ENCODE measurements at regions not wholly inside any gene's neighbourhood (a gene's known extent, or its start where the extent isn't known, plus 50 kb on each side); places are given as distances from the start of the nearest gene placed in this dataset.
"Not testable (repeated sequence)": the region's sequence is repeated elsewhere in the genome, so short reads cannot be mapped to it uniquely, and the experiment has no call there.

DNA sequence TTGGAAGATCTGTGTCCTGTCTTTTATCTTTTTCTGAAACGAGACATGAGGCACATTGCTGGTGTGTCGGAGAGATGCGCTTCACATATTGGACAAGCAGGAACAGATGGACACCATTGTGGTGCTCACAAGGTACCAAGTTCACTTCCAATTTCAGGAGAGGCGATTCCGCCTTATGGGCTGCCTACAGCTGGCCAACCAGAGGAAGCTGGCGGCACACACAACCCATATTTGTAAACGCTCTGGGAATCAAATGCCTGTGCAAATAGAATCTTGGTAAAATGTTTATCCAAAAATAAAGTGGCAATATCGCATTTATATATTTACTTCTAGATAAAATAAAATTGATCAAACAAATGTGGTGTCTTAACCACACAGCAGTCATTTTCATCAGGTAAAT lies 337.4 kb downstream of the TCERG1L start:
- intact Hi-C loops (cut with DNase I, micrococcal nuclease): no loop called here
- Histone ChIP-seq H3K36me3 (ENCODE audit: low read depth) (no peaks in the 10 kb centered on the region), H3K4me3 (no peak overlapping the region), H3K9me3 (peaks cover 8% of the 10 kb centered on the region), H3K4me1 (ENCODE audit: low read depth) (no peaks in the 10 kb centered on the region)
- TF ChIP-seq, protein P1, sequence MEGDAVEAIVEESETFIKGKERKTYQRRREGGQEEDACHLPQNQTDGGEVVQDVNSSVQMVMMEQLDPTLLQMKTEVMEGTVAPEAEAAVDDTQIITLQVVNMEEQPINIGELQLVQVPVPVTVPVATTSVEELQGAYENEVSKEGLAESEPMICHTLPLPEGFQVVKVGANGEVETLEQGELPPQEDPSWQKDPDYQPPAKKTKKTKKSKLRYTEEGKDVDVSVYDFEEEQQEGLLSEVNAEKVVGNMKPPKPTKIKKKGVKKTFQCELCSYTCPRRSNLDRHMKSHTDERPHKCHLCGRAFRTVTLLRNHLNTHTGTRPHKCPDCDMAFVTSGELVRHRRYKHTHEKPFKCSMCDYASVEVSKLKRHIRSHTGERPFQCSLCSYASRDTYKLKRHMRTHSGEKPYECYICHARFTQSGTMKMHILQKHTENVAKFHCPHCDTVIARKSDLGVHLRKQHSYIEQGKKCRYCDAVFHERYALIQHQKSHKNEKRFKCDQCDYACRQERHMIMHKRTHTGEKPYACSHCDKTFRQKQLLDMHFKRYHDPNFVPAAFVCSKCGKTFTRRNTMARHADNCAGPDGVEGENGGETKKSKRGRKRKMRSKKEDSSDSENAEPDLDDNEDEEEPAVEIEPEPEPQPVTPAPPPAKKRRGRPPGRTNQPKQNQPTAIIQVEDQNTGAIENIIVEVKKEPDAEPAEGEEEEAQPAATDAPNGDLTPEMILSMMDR (IDR thresholded peaks at IDR 0.05): no peak
- DNase-seq: no peak
- ATAC-seq: no peak

DNA sequence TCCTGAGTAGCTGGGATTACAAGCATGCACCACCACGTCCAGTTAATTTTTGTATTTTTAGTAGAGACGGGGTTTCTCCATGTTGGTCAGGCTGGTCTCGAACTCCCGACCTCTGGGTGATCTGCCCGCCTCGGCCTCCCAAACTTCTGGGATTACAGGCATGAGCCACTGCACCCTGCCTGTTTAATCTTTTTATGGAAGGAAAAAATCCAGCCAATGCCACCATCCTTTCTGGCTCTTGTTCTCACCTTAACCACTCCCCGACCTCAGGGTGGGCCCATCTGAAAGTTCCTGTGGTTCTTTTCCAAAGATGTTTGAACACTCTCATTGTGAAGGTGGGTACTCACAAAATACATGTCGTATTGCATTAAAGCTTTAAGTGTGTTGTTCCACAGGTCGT lies 336.2 kb downstream of the TCERG1L start:
- DNase-seq; H3K4me1 ChIP-seq (ENCODE audit: low read depth); ATAC-seq; intact Hi-C loops (cut with DNase I, micrococcal nuclease); H3K4me3 ChIP-seq; H3K36me3 ChIP-seq (ENCODE audit: low read depth); H3K9me3 ChIP-seq: not testable (repeated sequence)

DNA sequence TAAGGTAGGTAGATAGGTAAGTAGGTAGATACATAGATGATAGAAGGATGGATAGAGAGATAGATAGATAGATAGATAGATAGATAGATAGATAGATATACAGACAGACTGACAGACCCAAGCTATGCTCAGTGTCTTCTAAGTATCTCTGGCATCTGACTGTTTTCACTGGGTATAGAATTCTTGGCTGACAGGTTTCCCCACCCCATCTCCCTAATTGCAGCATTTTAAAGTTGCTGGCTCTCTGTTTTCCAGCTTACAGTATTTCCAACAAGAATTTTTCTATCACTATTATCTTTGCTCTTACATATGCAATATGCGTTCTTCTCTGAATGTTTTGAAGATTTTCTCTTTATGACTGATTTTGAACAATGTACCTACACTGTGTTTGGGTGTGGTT lies 328.7 kb downstream of the TCERG1L start:
- Histone ChIP-seq H3K4me3 (no peak overlapping the region), H3K4me1 (ENCODE audit: low read depth) (no peaks in the 10 kb centered on the region), H3K9me3 (peaks cover 7% of the 10 kb centered on the region), H3K36me3 (ENCODE audit: low read depth) (no peaks in the 10 kb centered on the region)
- DNase-seq (no peak), ATAC-seq (no peak)
- TF ChIP-seq, protein P1 (IDR thresholded peaks at IDR 0.05): no peak
- intact Hi-C loops (cut with DNase I, micrococcal nuclease): no loop called here

DNA sequence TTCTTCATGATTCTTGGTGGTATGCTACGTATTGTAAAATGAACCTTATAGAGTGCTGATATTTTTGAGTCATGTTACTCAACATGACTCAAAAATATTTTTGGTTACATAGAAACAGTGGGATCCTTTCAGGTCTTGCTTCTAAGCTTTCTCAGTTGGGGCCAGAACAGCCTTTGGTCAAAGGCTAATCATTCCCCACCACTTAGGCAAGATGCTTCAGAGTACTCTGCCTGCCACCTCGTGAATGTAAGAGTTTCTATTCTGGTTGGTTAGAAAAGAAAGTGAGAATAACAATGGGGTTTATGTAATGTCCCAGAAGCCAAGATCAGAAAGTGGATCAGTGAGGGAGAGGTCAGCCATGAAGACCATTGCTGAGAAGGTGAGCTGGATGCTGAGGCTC lies 327.8 kb downstream of the TCERG1L start:
- H3K4me3 ChIP-seq: no peak overlapping the region
- ATAC-seq (no peak), DNase-seq (no peak)
- intact Hi-C loops (cut with DNase I, micrococcal nuclease): no loop called here
- no peaks in the 10 kb centered on the region for H3K4me1 ChIP-seq (ENCODE audit: low read depth)
- no peaks in the 10 kb centered on the region for H3K36me3 ChIP-seq (ENCODE audit: low read depth)
- TF ChIP-seq, protein P1 (IDR thresholded peaks at IDR 0.05): no peak
- H3K9me3 ChIP-seq: peaks cover 13% of the 10 kb centered on the region

DNA sequence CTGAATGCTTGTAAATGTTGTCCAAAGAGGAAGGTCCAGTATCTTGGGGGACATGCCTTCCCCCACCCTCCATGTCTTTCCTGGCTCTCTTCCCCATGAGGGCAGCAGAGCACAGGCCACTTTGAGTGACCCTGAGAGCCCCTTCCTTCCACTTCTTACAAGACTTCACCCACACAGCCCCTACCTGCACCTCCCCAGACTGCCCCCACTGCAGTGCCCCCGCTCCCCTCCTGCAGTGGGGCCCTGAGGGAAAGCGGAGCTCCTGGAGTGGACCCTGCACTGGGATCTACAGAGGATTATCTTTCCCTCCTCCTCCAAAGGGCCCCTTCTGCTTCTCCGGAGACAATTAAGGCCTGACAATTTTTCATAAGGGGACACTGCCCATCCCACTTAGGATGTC lies 326.8 kb downstream of the TCERG1L start:
- H3K36me3 ChIP-seq (ENCODE audit: low read depth): no peaks in the 10 kb centered on the region
- no peak overlapping the region for H3K4me3 ChIP-seq
- DNase-seq (no peak), ATAC-seq (no peak)
- TF ChIP-seq, protein P1 (IDR thresholded peaks at IDR 0.05): no peak
- H3K4me1 ChIP-seq (ENCODE audit: low read depth): no peaks in the 10 kb centered on the region
- intact Hi-C loops (cut with DNase I, micrococcal nuclease): no loop called here
- peaks cover 13% of the 10 kb centered on the region for H3K9me3 ChIP-seq

DNA sequence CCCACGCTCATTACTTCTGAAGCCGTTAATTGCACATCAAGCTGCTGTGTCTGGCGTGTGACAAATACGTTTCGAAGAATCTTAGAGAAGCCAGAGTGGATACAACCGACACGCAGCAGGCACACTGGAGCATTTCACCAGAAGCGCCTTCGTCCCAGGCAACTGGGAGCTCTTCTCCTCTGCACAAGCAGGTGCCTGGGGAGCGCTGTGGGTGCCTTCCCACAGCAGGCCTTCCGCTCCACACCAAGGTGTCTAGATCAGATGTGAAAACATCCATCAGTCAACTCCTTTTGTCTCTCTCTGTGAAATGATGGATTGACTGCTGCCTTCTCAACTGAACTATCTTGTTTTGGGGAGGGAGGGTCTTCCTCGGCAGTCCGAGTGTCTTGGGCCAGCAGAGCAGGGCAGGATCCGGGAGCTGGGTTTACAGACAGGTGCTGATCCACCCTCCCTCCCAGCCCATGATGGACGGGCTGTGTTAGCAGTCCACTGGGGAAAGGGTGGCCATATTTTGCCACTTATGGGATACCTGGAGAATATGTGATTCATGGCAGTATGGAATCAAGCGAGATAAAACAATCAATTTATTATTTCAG lies 326.3 kb downstream of the TCERG1L start:
- ATAC-seq (no peak), DNase-seq (no peak)
- no peak overlapping the region for H3K4me3 ChIP-seq
- peaks cover 13% of the 10 kb centered on the region for H3K9me3 ChIP-seq
- intact Hi-C loops (cut with DNase I, micrococcal nuclease): no loop called here
- TF ChIP-seq, protein P1 (IDR thresholded peaks at IDR 0.05): no peak
- H3K36me3 ChIP-seq (ENCODE audit: low read depth): no peaks in the 10 kb centered on the region
- no peaks in the 10 kb centered on the region for H3K4me1 ChIP-seq (ENCODE audit: low read depth)
